HL-60 (cell line): ENCODE measurements at regions not wholly inside any gene's neighbourhood (a gene's known extent, or its start where the extent isn't known, plus 50 kb on each side); places are given as distances from the start of the nearest gene placed in this dataset.

Experiments
- GABPA ChIP-seq: IDR thresholded peaks from 2 replicates; pipeline ENCODE4 v1.6.1; 2012; ENCODE audit warnings: low read depth
- POLR2AphosphoS5 ChIP-seq: IDR thresholded peaks from 2 replicates; pipeline ENCODE4 v1.6.1; 2012; ENCODE audit warnings: low read depth
- SPI1 ChIP-seq: IDR thresholded peaks from 2 replicates; pipeline ENCODE4 v1.6.1; 2012; ENCODE audit warnings: low read depth, mild to moderate bottlenecking, borderline replicate concordance
- TF ChIP-seq, protein P1 (sequence below): IDR thresholded peaks from one replicate; pipeline ENCODE4 v1.5.1; 2011; ENCODE audit warnings: low read length, control low read depth, inconsistent platforms; ENCODE audit not compliant: insufficient read depth
- TF ChIP-seq, protein P2 (sequence below): IDR thresholded peaks from 2 replicates; pipeline ENCODE4 v1.6.1; 2012; ENCODE audit warnings: low read depth; ENCODE audit not compliant: insufficient replicate concordance

DNA sequence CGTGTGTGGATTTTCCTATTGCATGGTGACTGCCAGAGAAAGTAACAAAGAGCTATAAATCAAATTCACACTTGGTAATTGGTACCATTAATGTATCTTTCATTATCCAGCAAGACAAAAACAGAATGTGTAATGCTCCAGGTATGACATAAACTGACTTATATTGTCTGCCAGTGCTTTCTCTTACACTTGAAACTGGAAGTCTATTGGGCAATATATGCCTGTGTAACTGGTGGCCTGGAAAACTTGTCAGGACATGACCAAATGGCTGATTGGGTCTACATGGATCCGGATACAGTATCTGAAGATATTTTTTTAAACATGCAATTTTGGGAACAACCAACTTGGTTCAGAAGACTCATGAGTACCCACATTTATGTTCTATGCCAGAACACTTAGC is 174.6 kb upstream of the ARHGAP42 start:
- TF ChIP-seq, protein P1, sequence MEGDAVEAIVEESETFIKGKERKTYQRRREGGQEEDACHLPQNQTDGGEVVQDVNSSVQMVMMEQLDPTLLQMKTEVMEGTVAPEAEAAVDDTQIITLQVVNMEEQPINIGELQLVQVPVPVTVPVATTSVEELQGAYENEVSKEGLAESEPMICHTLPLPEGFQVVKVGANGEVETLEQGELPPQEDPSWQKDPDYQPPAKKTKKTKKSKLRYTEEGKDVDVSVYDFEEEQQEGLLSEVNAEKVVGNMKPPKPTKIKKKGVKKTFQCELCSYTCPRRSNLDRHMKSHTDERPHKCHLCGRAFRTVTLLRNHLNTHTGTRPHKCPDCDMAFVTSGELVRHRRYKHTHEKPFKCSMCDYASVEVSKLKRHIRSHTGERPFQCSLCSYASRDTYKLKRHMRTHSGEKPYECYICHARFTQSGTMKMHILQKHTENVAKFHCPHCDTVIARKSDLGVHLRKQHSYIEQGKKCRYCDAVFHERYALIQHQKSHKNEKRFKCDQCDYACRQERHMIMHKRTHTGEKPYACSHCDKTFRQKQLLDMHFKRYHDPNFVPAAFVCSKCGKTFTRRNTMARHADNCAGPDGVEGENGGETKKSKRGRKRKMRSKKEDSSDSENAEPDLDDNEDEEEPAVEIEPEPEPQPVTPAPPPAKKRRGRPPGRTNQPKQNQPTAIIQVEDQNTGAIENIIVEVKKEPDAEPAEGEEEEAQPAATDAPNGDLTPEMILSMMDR: no peak
- TF ChIP-seq POLR2AphosphoS5: no peak
- no peak for TF ChIP-seq SPI1
- no peak for TF ChIP-seq GABPA
- TF ChIP-seq, protein P2, sequence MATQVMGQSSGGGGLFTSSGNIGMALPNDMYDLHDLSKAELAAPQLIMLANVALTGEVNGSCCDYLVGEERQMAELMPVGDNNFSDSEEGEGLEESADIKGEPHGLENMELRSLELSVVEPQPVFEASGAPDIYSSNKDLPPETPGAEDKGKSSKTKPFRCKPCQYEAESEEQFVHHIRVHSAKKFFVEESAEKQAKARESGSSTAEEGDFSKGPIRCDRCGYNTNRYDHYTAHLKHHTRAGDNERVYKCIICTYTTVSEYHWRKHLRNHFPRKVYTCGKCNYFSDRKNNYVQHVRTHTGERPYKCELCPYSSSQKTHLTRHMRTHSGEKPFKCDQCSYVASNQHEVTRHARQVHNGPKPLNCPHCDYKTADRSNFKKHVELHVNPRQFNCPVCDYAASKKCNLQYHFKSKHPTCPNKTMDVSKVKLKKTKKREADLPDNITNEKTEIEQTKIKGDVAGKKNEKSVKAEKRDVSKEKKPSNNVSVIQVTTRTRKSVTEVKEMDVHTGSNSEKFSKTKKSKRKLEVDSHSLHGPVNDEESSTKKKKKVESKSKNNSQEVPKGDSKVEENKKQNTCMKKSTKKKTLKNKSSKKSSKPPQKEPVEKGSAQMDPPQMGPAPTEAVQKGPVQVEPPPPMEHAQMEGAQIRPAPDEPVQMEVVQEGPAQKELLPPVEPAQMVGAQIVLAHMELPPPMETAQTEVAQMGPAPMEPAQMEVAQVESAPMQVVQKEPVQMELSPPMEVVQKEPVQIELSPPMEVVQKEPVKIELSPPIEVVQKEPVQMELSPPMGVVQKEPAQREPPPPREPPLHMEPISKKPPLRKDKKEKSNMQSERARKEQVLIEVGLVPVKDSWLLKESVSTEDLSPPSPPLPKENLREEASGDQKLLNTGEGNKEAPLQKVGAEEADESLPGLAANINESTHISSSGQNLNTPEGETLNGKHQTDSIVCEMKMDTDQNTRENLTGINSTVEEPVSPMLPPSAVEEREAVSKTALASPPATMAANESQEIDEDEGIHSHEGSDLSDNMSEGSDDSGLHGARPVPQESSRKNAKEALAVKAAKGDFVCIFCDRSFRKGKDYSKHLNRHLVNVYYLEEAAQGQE: no peak
